Stimulated activated naive CD8-positive, alpha-beta T cell treated with anti-CD3 and anti-CD28 coated beads, Interleukin-15, Interleukin-2, amounts not matched to agents 100 U/mL and 50 U/mL, for 24 hours (primary cell): ENCODE measurements at regions not wholly inside any gene's neighbourhood (a gene's known extent, or its start where the extent isn't known, plus 50 kb on each side); places are given as distances from the start of the nearest gene placed in this dataset.
"Not testable (repeated sequence)": the region's sequence is repeated elsewhere in the genome, so short reads cannot be mapped to it uniquely, and the experiment has no call there.

Experiments
- ATAC-seq: fragments of 150-1000 bp; cut with Tn5 transposase; one replicate; pipeline ENCODE4 v1.10.0; 2021
- DNase-seq: peaks from one replicate; pipeline ENCODE4 v3.0.0; 2021

DNA sequence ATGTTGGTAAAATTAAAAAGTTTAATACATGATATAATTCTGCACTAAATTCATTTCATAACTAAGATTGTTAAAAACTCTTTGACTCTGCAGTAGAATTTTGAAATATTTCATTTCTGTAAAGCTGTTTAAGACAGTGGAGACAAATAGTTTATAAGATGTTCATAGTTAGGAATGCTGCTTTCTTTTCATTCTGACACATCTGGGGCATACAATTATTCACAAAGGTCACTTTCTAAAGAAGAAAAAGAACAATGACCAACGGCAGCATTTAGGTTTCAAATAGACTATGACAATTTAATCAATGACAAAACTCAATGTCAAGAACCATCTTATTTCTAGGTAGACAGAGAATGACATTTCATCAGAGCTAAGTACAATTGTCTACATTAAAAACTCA, 1422.1 kb downstream of the PCDH9 start:
- ATAC-seq = no peak
- no peak for DNase-seq

- ATAC-seq (no peak), DNase-seq (no peak)
These were observed 1426.4 kb downstream of the PCDH9 start for GRCh38 chr13:65803530-65804392.

GRCh38 chr13:65789815-65790214, 1440.3 kb downstream of the PCDH9 start:
- DNase-seq (no peak), ATAC-seq (no peak)

DNA sequence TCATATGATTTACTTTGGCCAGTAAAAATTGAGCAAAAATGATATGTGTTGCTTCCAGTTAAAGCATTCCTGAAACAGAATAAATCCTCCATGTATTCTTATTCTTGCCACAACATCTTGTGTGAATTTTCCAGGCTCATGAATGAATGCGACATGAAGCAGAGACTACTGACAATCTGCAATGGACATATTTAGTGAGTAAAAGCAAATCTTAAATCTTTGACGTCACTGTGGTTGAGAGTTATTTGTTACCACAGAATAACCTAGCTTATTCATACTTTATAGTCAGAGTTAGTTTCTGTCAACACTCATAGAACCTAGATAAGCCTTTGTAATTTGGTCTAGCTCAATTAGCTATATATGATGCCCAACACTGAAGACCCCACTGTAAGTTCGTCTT, 1443.1 kb downstream of the PCDH9 start:
- DNase-seq (no peak), ATAC-seq (no peak)

DNA sequence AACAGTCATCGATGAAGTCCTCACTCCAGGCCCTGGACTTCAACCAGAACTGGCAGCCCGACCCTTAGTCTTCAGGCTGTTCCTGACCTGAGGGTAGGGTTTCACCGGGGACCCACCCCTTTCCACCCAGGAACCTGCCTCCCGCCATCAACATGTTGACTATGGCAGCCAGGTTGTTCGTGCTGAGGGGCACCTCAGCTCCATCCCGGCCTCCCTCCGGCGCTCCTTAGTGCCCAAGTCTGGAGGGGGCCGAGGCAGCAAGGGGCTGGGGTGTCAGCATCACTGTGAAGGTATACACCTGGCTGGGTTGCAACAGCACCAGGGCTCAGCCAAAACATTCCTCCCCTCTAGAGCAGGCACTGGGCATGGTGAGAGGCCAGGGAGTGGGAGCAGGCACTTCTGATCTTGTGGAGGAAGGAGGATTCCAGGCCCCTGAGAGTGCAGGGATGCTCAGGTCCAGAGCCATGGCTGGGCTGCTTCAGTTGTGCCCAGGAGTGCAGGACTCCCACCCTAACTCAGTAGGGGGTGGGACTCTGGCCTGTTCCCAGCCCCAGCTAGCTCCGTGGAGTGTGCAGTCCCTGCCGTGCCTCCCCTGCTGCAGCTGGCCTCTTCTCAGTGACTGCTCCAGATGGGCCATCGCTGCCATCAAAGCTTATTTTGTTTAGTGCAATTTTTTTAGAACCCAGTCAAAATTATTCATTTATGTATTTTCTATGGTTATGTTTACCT, 1445.9 kb downstream of the PCDH9 start:
- DNase-seq (no peak), ATAC-seq (no peak)

DNA sequence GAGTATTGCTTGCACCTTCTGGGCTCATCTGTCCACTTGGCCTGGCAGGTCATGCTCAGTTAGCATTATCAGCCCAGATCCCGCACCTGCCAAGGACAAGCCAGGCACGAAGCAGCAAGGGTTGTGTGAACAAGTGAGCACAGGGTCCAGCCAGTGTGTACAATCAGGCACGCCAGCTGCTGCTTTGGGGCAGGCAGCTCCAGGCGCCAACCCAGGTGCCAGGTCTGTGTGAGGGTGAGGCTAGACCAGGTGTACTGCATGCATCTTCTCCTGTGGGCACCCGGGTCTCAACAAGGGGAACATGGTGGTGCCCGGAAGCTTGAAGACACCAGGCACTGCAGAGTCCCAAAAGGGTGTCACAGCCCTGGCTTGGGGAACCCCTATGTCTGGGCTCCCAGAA, 1446.8 kb downstream of the PCDH9 start:
- DNase-seq (no peak), ATAC-seq (no peak)

- ATAC-seq, DNase-seq: not testable (repeated sequence)
These were observed 1458.3 kb downstream of the PCDH9 start for GRCh38 chr13:65771704-65772313.

DNA sequence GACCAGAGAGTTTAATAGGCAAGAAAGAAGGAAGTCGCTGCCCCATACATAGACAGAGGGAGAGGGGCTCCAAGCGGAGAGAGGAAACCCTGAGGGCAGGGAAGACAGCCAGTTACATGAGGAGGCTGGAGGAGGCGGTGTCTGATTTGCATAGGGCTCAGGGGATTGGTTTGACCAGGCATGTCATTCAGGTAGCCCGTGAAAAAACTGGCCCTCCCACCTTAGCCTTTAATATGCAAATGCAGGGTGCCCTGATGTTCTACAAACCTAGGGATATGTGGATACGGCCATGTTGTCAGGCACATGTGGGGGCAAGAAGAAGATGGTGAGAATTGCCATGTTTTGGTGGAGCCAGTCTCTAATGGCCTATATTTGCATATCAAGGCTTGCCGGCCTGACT, 1461.6 kb downstream of the PCDH9 start:
- no peak for DNase-seq
- no peak for ATAC-seq

DNA sequence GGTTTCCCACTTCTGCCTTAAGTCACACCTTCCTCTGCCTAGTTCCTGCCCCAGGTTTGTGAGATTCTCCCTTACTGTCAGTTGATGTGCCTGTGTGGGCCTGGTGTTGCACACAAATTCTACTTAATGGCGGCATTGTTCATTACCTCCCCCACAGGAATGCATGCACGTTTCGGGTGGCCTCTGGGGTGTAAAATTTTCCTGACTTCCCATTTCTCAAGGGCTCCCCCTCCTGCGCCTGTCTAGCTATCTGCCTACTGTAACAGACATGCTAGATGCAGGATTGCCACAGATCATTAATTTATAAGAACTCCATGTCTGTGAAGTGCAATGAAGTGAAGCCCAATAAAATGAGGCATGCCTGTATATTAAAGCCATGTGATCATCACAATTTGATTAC, 1466.3 kb downstream of the PCDH9 start:
- DNase-seq (no peak), ATAC-seq (no peak)

- no peak for ATAC-seq
These were observed 1468.1 kb downstream of the PCDH9 start for GRCh38 chr13:65762012-65762411.

GRCh38 chr13:65756071-65756671, 1474.0 kb downstream of the PCDH9 start:
- no peak for ATAC-seq
- DNase-seq = no peak

More at GRCh38 chr13:65762012-65762411, 1468.1 kb downstream of the PCDH9 start:
- DNase-seq = no peak

DNA sequence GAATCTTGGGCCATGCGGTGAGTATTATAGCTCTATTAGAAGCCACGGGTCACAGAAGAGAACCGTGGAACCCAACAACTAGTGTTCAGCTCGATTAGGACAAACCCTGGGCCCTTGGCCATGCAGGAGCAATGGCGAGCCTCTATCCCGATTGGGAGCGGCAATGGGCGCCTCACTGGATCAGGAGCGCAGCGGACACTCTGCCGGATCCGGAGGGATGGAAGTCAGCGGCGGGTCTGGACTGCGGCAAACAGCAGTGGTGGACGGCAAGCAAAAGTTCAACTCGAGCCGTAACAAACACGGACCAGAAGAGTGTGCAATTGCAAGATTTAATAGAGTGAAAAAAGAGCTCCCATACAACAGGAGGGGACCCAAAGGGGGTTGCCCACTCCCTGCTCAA, 1481.9 kb downstream of the PCDH9 start:
- no peak for ATAC-seq
- DNase-seq = no peak

- no peak for DNase-seq
- ATAC-seq = no peak
These were observed 1483.7 kb downstream of the PCDH9 start for GRCh38 chr13:65746406-65746921.

GRCh38 chr13:65744836-65745235, 1485.3 kb downstream of the PCDH9 start:
- no peak for ATAC-seq
- no peak for DNase-seq

DNA sequence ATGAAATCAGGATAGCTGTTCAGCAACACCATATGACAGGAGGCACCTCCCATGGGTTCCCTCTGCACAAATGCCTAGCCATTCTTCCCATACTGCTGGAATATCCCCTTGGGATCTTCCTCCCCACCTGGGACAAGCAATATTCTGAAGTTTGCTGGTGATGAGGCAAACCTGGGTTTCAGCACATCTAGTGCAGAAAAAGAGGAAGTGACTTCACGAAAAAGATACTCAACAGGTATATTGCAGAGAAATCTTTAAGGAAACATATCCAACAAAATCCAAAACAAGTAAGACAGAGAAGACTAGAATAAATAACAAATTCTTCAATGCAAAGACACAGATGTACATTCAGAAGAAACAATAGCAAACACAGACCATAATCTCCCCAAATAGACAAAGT, 1497.0 kb downstream of the PCDH9 start:
- DNase-seq (no peak), ATAC-seq (no peak)

DNA sequence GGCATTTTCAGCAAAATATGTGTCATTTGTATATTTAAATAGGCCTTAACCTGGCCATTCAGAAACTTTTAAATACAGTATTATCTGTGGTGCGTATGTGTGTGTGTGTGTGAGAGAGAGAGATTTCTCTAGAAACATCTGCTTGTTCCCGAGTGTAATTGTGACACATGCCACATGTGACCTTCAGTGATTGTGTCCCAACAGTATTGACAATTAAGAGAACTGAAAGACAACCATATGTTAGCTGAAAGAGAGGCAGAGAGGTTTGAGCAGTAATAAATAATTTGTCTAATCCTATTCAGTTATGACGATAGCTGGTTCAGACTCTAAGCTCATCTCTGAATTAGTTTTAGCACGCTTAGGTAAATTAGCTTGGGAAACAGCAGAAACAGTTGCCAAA, 1503.1 kb downstream of the PCDH9 start:
- ATAC-seq (no peak), DNase-seq (no peak)

DNA sequence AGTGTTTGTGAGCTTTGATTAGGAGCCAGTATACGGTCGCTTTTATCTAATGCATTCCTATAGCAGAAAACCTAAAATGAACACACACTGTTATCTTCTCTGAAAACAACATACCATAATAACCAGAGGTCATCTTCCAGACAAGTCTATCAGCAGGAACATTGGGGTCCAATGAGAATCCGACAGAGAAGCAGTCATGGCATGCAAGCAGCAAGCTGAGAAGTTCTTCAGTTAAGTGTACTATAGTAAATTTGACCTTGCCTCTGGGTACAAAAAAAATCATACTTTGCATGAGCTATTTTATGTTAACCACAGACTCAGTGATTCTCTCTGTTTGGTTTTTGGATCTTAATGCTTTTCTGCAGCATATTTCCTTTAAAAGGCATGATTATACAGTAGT, 1505.1 kb downstream of the PCDH9 start:
- DNase-seq = no peak
- ATAC-seq = no peak

GRCh38 chr13:65724226-65724625, 1505.9 kb downstream of the PCDH9 start:
- no peak for DNase-seq

DNA sequence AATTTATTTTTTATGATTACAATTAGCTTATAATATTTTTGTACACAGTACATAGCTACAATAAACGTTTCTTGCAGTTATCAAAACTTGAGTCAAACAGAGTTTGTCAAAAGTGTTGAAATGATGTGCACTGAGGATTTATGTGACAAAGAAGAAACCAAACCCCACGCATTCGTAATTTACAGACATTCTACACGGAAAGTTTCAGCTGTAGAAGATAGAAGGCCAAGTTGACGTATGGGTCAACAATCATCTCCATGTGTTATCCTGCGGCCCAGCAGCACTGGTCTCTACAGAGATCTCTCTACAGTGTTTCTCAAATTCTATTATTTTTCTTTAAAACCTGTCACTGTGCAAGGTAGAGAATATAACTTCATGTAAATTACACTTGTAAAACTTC, 1507.6 kb downstream of the PCDH9 start:
- DNase-seq (no peak), ATAC-seq (no peak)

More at GRCh38 chr13:65724226-65724625, 1505.9 kb downstream of the PCDH9 start:
- ATAC-seq = no peak

GRCh38 chr13:65719831-65720230, 1510.3 kb downstream of the PCDH9 start:
- no peak for ATAC-seq
- DNase-seq = no peak

GRCh38 chr13:65710514-65710913, 1519.6 kb downstream of the PCDH9 start:
- DNase-seq (no peak), ATAC-seq (no peak)

- DNase-seq = no peak
- ATAC-seq = no peak
These were observed 1532.3 kb downstream of the PCDH9 start for GRCh38 chr13:65697843-65698242.
